ENCODE measurements at regions not wholly inside any gene's neighbourhood (a gene's known extent, or its start where the extent isn't known, plus 50 kb on each side); places are given as distances from the start of the nearest gene placed in this dataset.

- DNase-seq (no peak), ATAC-seq (no peak)
- 90% methylated on average over 4 of the region's 4 CpGs for WGBS (ENCODE audit: insufficient coverage, low coverage, low lambda C conversion rate, missing lambda C conversion rate)
- Histone ChIP-seq H3K4me1 (no peaks in the 10 kb centered on the region), H3K4me3 (no peak overlapping the region), H3K27me3 (no peaks in the 10 kb centered on the region), H3K9me3 (no peaks in the 10 kb centered on the region), H3K36me3 (no peaks in the 10 kb centered on the region), H3K27ac (no peak overlapping the region)
- TF ChIP-seq, protein P1, sequence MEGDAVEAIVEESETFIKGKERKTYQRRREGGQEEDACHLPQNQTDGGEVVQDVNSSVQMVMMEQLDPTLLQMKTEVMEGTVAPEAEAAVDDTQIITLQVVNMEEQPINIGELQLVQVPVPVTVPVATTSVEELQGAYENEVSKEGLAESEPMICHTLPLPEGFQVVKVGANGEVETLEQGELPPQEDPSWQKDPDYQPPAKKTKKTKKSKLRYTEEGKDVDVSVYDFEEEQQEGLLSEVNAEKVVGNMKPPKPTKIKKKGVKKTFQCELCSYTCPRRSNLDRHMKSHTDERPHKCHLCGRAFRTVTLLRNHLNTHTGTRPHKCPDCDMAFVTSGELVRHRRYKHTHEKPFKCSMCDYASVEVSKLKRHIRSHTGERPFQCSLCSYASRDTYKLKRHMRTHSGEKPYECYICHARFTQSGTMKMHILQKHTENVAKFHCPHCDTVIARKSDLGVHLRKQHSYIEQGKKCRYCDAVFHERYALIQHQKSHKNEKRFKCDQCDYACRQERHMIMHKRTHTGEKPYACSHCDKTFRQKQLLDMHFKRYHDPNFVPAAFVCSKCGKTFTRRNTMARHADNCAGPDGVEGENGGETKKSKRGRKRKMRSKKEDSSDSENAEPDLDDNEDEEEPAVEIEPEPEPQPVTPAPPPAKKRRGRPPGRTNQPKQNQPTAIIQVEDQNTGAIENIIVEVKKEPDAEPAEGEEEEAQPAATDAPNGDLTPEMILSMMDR (IDR thresholded peaks at IDR 0.05): no peak
- intact Hi-C loops (cut with DNase I): no loop called here
Measured at GRCh38 chr5:167263185-167263584, 1028.3 kb upstream of the WWC1 start.

DNA sequence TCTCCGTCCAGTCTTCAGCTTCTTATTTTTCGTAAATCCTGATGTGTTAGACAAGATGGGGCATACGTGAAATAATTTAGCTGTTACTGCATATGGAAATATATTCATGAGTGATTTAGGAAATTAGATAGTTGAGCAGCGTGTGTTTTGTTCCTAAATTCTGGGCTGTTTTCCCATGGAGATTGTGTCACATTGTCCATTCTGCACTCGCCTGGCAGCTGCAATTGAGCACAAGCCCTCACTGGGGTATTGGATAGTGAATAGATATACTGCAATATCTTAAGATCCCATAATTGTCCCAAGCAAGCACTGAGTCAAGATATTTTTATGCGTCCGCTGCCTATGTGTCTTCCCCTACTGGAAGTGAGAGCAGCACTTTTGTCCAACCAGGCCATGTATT, 1027.1 kb upstream of the WWC1 start:
- H3K36me3 ChIP-seq: no peaks in the 10 kb centered on the region
- H3K27ac ChIP-seq: no peak overlapping the region
- ATAC-seq (no peak), DNase-seq (no peak)
- no peaks in the 10 kb centered on the region for H3K27me3 ChIP-seq
- WGBS (ENCODE audit: insufficient coverage, low coverage, low lambda C conversion rate, missing lambda C conversion rate): 65% methylated on average over 7 of the region's 7 CpGs
- TF ChIP-seq POLR2A (IDR thresholded peaks at IDR 0.05): no peak
- TF ChIP-seq, protein P1 (IDR thresholded peaks at IDR 0.05): no peak
- H3K4me1 ChIP-seq: no peaks in the 10 kb centered on the region
- intact Hi-C loops (cut with DNase I): no loop called here
- H3K4me3 ChIP-seq: no peak overlapping the region
- no peaks in the 10 kb centered on the region for H3K9me3 ChIP-seq

GRCh38 chr5:167268337-167268736, 1023.1 kb upstream of the WWC1 start:
- TF ChIP-seq, protein P1 (IDR thresholded peaks at IDR 0.05): no peak
- no peak for TF ChIP-seq POLR2A (IDR thresholded peaks at IDR 0.05)
- ATAC-seq (no peak), DNase-seq (no peak)
- Histone ChIP-seq H3K4me1 (no peaks in the 10 kb centered on the region), H3K27ac (no peak overlapping the region), H3K4me3 (no peak overlapping the region), H3K9me3 (no peaks in the 10 kb centered on the region), H3K27me3 (no peaks in the 10 kb centered on the region), H3K36me3 (no peaks in the 10 kb centered on the region)
- intact Hi-C loops (cut with DNase I): no loop called here

DNA sequence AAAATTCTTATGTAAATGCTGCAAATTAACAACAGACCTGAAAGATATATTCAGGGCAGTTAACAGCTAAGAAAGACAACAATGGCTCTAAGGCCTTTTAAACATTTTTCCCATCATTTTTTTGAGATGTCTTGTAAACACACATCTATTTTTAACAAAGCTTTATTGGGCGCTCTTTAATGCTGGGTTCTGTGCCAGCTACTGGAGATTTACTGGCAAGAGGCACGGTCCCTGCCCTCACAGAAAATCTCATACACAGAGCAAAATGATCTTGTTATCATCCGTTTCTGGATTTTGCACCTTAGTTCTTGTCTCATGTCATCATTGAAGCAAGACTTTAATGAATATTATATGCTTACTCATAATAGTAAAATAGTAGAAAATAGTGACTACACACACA, 1022.3 kb upstream of the WWC1 start:
- no peak for DNase-seq
- H3K27ac ChIP-seq: no peak overlapping the region
- TF ChIP-seq, protein P1 (IDR thresholded peaks at IDR 0.05): no peak
- no peak for TF ChIP-seq POLR2A (IDR thresholded peaks at IDR 0.05)
- ATAC-seq: no peak
- H3K36me3 ChIP-seq: no peaks in the 10 kb centered on the region
- 84% methylated on average over 3 of the region's 3 CpGs for WGBS (ENCODE audit: insufficient coverage, low coverage, low lambda C conversion rate, missing lambda C conversion rate)
- H3K9me3 ChIP-seq: no peaks in the 10 kb centered on the region
- intact Hi-C loops (cut with DNase I): no loop called here
- H3K27me3 ChIP-seq: no peaks in the 10 kb centered on the region
- H3K4me1 ChIP-seq: no peaks in the 10 kb centered on the region
- no peak overlapping the region for H3K4me3 ChIP-seq

GRCh38 chr5:167271081-167271480, 1020.4 kb upstream of the WWC1 start:
- Histone ChIP-seq H3K27me3 (no peaks in the 10 kb centered on the region), H3K4me3 (no peak overlapping the region), H3K4me1 (no peaks in the 10 kb centered on the region), H3K36me3 (no peaks in the 10 kb centered on the region), H3K27ac (no peak overlapping the region), H3K9me3 (no peaks in the 10 kb centered on the region)
- TF ChIP-seq, protein P1 (IDR thresholded peaks at IDR 0.05): no peak
- no peak for TF ChIP-seq POLR2A (IDR thresholded peaks at IDR 0.05)
- DNase-seq (no peak), ATAC-seq (no peak)
- intact Hi-C loops (cut with DNase I): no loop called here
- 76% methylated on average over 3 of the region's 3 CpGs for WGBS (ENCODE audit: insufficient coverage, low coverage, low lambda C conversion rate, missing lambda C conversion rate)
